Chondrocyte (in vitro differentiated cells): ENCODE measurements at regions not wholly inside any gene's neighbourhood (a gene's known extent, or its start where the extent isn't known, plus 50 kb on each side); places are given as distances from the start of the nearest gene placed in this dataset.

Source experiments
- DNase-seq: peaks from one replicate; pipeline ENCODE4 v3.0.0; 2021; ENCODE audit warnings: mixed read lengths, low spot score
- H3K27ac Mint-ChIP-seq: one replicate; pipeline ENCODE4 v1.8.0; 2021; ENCODE audit warnings: mild to moderate bottlenecking, moderate library complexity, mixed read lengths; ENCODE audit not compliant: unreplicated experiment
- H3K27me3 Mint-ChIP-seq: 2 replicates; pipeline ENCODE4 v1.8.0; 2021; ENCODE audit warnings: low read depth, mixed read lengths
- H3K36me3 Mint-ChIP-seq: 2 replicates; pipeline ENCODE4 v1.8.0; 2021; ENCODE audit warnings: low read depth, mixed read lengths
- H3K4me1 Mint-ChIP-seq: 2 replicates; pipeline ENCODE4 v1.8.0; 2021; ENCODE audit warnings: low read depth, mild to moderate bottlenecking, mixed read lengths
- H3K4me3 Mint-ChIP-seq: one replicate; pipeline ENCODE4 v1.8.0; 2021; ENCODE audit warnings: mild to moderate bottlenecking, moderate library complexity, mixed read lengths; ENCODE audit not compliant: unreplicated experiment
- H3K9me3 Mint-ChIP-seq: 2 replicates; pipeline ENCODE4 v1.8.0; 2021; ENCODE audit warnings: low read depth, mixed read lengths
- TF ChIP-seq, protein P1 (sequence below): fragments of 200-600 bp; sonication (generic); IDR thresholded peaks from 2 replicates; pipeline ENCODE4 v1.5.0; 2021; ENCODE audit warnings: antibody characterized with exemption, mild to moderate bottlenecking, moderate library complexity

DNA sequence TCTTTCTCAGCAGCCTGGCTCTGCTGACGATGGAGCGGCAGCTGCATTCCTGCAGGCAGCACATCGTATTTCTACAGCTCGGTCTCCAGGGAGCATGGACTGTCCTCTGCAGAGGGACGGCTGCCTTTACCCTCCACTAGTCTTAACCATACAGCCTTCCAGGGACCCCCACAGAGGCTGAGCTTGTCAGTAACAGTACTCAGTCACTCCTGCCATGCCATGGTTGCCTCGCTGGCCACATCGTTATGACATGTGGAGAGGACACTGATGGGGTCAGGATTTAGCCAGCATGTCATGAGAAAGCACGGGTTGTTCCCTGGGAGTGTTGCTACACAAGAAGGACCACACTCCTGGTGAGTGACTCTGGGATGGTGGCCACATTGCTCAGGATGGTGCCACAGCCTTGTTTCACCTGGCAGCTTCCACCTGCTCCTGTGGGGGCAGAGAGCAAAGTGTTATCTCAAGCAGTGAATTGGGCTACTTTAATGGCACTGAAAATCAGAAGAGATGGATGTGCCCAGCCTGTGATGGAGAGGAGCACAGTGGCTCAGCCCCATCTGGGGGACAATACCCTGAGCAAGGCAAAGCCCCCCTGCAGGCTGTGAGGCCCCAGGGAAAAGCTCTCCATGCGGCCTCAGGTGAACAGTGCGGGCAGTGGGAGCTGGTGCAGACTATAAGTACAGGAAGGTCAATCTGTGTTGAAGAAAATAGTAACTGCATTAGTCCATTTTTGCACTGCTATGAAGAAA lies 443.9 kb downstream of the TCERG1L start:
- no peak for DNase-seq
- H3K9me3 Mint-ChIP-seq: peaks cover 35% of the 10 kb centered on the region
- no peaks in the 10 kb centered on the region for H3K27me3 Mint-ChIP-seq
- TF ChIP-seq, protein P1, sequence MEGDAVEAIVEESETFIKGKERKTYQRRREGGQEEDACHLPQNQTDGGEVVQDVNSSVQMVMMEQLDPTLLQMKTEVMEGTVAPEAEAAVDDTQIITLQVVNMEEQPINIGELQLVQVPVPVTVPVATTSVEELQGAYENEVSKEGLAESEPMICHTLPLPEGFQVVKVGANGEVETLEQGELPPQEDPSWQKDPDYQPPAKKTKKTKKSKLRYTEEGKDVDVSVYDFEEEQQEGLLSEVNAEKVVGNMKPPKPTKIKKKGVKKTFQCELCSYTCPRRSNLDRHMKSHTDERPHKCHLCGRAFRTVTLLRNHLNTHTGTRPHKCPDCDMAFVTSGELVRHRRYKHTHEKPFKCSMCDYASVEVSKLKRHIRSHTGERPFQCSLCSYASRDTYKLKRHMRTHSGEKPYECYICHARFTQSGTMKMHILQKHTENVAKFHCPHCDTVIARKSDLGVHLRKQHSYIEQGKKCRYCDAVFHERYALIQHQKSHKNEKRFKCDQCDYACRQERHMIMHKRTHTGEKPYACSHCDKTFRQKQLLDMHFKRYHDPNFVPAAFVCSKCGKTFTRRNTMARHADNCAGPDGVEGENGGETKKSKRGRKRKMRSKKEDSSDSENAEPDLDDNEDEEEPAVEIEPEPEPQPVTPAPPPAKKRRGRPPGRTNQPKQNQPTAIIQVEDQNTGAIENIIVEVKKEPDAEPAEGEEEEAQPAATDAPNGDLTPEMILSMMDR: no peak
- H3K27ac Mint-ChIP-seq: no peak overlapping the region
- no peaks in the 10 kb centered on the region for H3K4me1 Mint-ChIP-seq
- H3K4me3 Mint-ChIP-seq: no peak overlapping the region
- H3K36me3 Mint-ChIP-seq: no peaks in the 10 kb centered on the region

DNA sequence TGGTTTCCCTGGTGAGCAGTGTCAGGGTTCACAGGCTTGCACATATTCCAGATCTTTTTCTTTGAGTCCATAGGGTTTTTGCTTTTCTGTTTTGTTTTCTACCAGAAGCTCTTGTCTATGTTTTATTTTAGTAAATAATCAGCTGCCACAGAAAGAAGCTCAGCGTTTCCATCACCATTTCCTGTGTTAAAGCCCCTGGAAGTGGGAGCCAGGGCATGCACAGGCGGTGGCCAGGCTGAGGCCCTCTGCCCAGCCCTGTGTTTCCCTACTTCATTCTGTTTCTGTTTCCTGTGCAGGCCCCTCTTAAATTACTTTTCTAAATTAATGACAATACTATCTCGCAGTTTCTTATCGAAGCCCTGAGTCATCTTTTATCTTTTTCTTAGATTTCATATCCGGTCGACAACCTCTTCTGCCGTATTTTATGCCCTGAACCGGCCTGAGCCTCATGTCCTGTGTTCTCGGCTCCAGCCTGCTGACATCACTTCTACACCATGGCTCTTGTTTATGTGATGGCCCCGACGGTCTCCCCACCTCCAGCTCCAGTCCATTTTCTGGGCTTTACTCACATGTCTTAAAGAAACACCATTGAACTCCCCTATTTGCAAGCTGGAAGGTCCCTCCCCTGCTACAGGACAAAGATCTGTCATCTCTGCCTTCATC lies 442.2 kb downstream of the TCERG1L start:
- Mint-ChIP-seq H3K4me3 (no peak overlapping the region), H3K9me3 (peaks cover 34% of the 10 kb centered on the region), H3K27ac (no peak overlapping the region)

DNA sequence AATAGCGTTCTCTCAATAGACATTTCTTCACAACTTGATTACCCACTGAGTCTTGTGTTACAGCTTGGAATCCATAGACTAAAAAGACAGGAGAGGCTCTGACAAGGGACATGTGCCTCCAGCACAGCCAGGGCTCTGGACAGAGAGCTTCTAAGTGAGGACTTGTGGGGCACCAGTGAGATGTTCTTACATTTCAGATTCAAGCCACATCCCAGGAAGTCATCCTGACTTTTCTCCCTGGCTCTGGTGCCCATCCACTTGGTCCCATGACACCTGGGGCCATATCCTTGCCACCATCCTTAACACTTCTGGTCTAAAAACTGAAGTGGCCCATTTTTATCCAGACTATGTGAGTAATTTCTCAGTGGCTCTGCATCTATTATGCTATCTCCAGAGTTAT lies 440.1 kb downstream of the TCERG1L start:
- H3K27me3 Mint-ChIP-seq: no peaks in the 10 kb centered on the region
- TF ChIP-seq, protein P1: no peak
- no peak overlapping the region for H3K4me3 Mint-ChIP-seq
- no peaks in the 10 kb centered on the region for H3K36me3 Mint-ChIP-seq
- H3K27ac Mint-ChIP-seq: no peak overlapping the region
- H3K9me3 Mint-ChIP-seq: peaks cover 46% of the 10 kb centered on the region
- DNase-seq: no peak
- no peaks in the 10 kb centered on the region for H3K4me1 Mint-ChIP-seq

More for the DNA sequence above, 442.2 kb downstream of the TCERG1L start:
- Mint-ChIP-seq H3K27me3 (no peaks in the 10 kb centered on the region), H3K4me1 (no peaks in the 10 kb centered on the region), H3K36me3 (no peaks in the 10 kb centered on the region)
- TF ChIP-seq, protein P1: no peak
- DNase-seq: no peak

DNA sequence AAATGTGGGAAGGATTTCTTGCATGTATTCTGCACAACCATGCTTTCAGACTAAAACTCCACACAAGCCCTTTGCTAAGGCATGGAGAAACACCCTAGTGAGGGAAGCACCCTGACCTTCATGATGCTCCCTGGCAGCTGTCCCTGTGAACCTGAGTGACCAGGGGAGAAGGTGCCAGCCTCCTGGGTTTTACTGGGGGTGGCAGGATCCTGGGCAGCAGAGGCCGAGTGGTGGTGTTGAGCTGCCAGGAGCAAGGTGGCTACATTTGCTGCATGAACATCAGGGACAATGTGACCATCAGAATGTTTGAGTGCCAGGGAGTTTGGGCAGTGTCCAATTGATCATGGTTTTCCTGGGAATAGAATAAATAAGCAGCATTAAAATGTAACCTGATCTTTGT lies 437.9 kb downstream of the TCERG1L start:
- Mint-ChIP-seq H3K4me3 (no peak overlapping the region), H3K4me1 (no peaks in the 10 kb centered on the region), H3K9me3 (peaks cover 56% of the 10 kb centered on the region), H3K27ac (no peak overlapping the region), H3K27me3 (no peaks in the 10 kb centered on the region), H3K36me3 (no peaks in the 10 kb centered on the region)
- no peak for DNase-seq
- TF ChIP-seq, protein P1: no peak

DNA sequence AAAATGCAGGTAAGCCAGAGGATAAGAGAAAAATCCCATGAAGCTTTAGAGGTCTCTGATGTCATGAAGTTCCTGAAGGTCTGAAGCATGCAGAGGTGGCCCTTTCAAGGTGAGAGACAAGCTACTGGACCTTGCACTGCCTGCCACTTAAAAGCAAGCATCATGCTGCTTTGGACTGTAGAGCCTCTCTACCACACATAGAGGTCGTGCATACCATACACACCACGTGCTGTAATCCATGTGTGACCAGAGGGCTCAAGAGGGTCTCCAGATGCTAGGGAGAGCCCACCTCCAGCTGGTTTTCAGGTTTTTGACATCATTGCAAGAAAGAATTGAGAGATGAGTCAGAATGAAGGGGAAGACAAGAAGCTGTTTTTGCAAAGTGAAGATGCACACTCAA lies 436.4 kb downstream of the TCERG1L start:
- TF ChIP-seq, protein P1: no peak
- Mint-ChIP-seq H3K27ac (no peak overlapping the region), H3K27me3 (no peaks in the 10 kb centered on the region), H3K4me1 (no peaks in the 10 kb centered on the region), H3K9me3 (peaks cover 54% of the 10 kb centered on the region), H3K4me3 (no peak overlapping the region), H3K36me3 (no peaks in the 10 kb centered on the region)
- no peak for DNase-seq
